Osteoblast (primary cell): ENCODE measurements at regions not wholly inside any gene's neighbourhood (a gene's known extent, or its start where the extent isn't known, plus 50 kb on each side); places are given as distances from the start of the nearest gene placed in this dataset.

Source experiments
- DNase-seq: peaks from one replicate; pipeline ENCODE4 v3.0.0; 2011; ENCODE audit warnings: low spot score, mixed read lengths; ENCODE audit not compliant: insufficient read length; ENCODE audit errors: missing footprints
- H2AFZ ChIP-seq: 2 replicates; pipeline ENCODE4 v1.6.0; 2011; ENCODE audit warnings: mild to moderate bottlenecking, low read length
- H3K27ac ChIP-seq: 2 replicates; pipeline ENCODE4 v1.5.1; 2011; ENCODE audit warnings: mild to moderate bottlenecking, low read depth, low read length, moderate library complexity
- H3K27me3 ChIP-seq: 2 replicates; pipeline ENCODE4 v1.6.0; 2012; ENCODE audit warnings: mild to moderate bottlenecking, control low read depth, inconsistent platforms, low read length, moderate library complexity; ENCODE audit not compliant: insufficient read depth
- H3K36me3 ChIP-seq: 2 replicates; pipeline ENCODE4 v1.5.1; 2011; ENCODE audit warnings: mild to moderate bottlenecking, low read length, control low read depth, moderate library complexity; ENCODE audit not compliant: insufficient read depth
- H3K4me1 ChIP-seq: 2 replicates; pipeline ENCODE4 v1.5.1; 2011; ENCODE audit warnings: mild to moderate bottlenecking, low read length, control low read depth, moderate library complexity; ENCODE audit not compliant: insufficient read depth
- H3K4me2 ChIP-seq: 2 replicates; pipeline ENCODE4 v1.6.0; 2011; ENCODE audit warnings: mild to moderate bottlenecking, low read length; ENCODE audit not compliant: insufficient read depth
- H3K4me3 ChIP-seq: fragments of 200-600 bp; sonication (generic); 3 replicates; pipeline ENCODE4 v1.5.1; 2012; ENCODE audit warnings: mild to moderate bottlenecking, low read length, inconsistent platforms; ENCODE audit not compliant: insufficient read depth
- H3K79me2 ChIP-seq: 2 replicates; pipeline ENCODE4 v1.6.0; 2012; ENCODE audit warnings: mild to moderate bottlenecking, low read length, control low read depth, inconsistent platforms; ENCODE audit not compliant: insufficient read depth
- H3K9me3 ChIP-seq: 2 replicates; pipeline ENCODE4 v1.5.1; 2011; ENCODE audit warnings: low read depth, low read length, control low read depth
- H4K20me1 ChIP-seq: 2 replicates; pipeline ENCODE4 v1.6.0; 2012; ENCODE audit warnings: mild to moderate bottlenecking, low read length, control low read depth; ENCODE audit not compliant: insufficient read depth
- CTCF ChIP-seq: IDR thresholded peaks from 2 replicates; pipeline ENCODE4 v1.5.1; 2011; ENCODE audit warnings: mild to moderate bottlenecking, low read depth, low read length, moderate library complexity; ENCODE audit errors: extremely low read depth

- no peaks in the 10 kb centered on the region for H4K20me1 ChIP-seq
- H3K27me3 ChIP-seq = no peaks in the 10 kb centered on the region
- H3K4me3 ChIP-seq = no peak overlapping the region
- H3K4me1 ChIP-seq = no peaks in the 10 kb centered on the region
- no peak for DNase-seq
- no peak overlapping the region for H3K4me2 ChIP-seq
- H2AFZ ChIP-seq = peak overlapping the region; percentile 22
- no peaks in the 10 kb centered on the region for H3K9me3 ChIP-seq
- no peaks in the 10 kb centered on the region for H3K79me2 ChIP-seq
- no peak for TF ChIP-seq CTCF
- no peaks in the 10 kb centered on the region for H3K36me3 ChIP-seq
- H3K27ac ChIP-seq = no peak overlapping the region
Observed at GRCh38 chr3:81876826-81877225, 115.4 kb upstream of the GBE1 start.

GRCh38 chr3:81874738-81875137 is 113.3 kb upstream of the GBE1 start:
- no peak overlapping the region for H2AFZ ChIP-seq
- no peak overlapping the region for H3K4me3 ChIP-seq
- no peak overlapping the region for H3K27ac ChIP-seq
- DNase-seq = no peak
- no peaks in the 10 kb centered on the region for H3K79me2 ChIP-seq
- no peak for TF ChIP-seq CTCF
- H3K9me3 ChIP-seq = no peaks in the 10 kb centered on the region
- no peaks in the 10 kb centered on the region for H3K36me3 ChIP-seq
- no peak overlapping the region for H3K4me2 ChIP-seq
- H4K20me1 ChIP-seq = no peaks in the 10 kb centered on the region
- no peaks in the 10 kb centered on the region for H3K4me1 ChIP-seq
- no peaks in the 10 kb centered on the region for H3K27me3 ChIP-seq

GRCh38 chr3:81872566-81872965 is 111.1 kb upstream of the GBE1 start:
- no peak overlapping the region for H3K4me2 ChIP-seq
- no peak for DNase-seq
- no peaks in the 10 kb centered on the region for H4K20me1 ChIP-seq
- H2AFZ ChIP-seq = no peak overlapping the region
- no peaks in the 10 kb centered on the region for H3K36me3 ChIP-seq
- no peak for TF ChIP-seq CTCF
- no peak overlapping the region for H3K4me3 ChIP-seq
- H3K4me1 ChIP-seq = no peaks in the 10 kb centered on the region
- no peak overlapping the region for H3K27ac ChIP-seq
- H3K79me2 ChIP-seq = no peaks in the 10 kb centered on the region
- H3K27me3 ChIP-seq = no peaks in the 10 kb centered on the region
- no peaks in the 10 kb centered on the region for H3K9me3 ChIP-seq

GRCh38 chr3:81871358-81872155 is 110.1 kb upstream of the GBE1 start:
- no peaks in the 10 kb centered on the region for H3K9me3 ChIP-seq
- no peaks in the 10 kb centered on the region for H4K20me1 ChIP-seq
- no peak overlapping the region for H3K4me2 ChIP-seq
- H3K79me2 ChIP-seq = no peaks in the 10 kb centered on the region
- H3K4me1 ChIP-seq = no peaks in the 10 kb centered on the region
- no peak overlapping the region for H2AFZ ChIP-seq
- no peak for DNase-seq
- no peaks in the 10 kb centered on the region for H3K27me3 ChIP-seq
- no peak overlapping the region for H3K4me3 ChIP-seq
- TF ChIP-seq CTCF = peak; percentile 30
- H3K27ac ChIP-seq = no peak overlapping the region
- no peaks in the 10 kb centered on the region for H3K36me3 ChIP-seq
